GM21786 (cell line): ENCODE measurements at regions not wholly inside any gene's neighbourhood (a gene's known extent, or its start where the extent isn't known, plus 50 kb on each side); places are given as distances from the start of the nearest gene placed in this dataset.

Source experiments
- ATAC-seq: cut with Tn5 transposase; IDR thresholded peaks from one replicate; pipeline ENCODE4 v1.9.1; 2021; ENCODE audit not compliant: unreplicated experiment

DNA sequence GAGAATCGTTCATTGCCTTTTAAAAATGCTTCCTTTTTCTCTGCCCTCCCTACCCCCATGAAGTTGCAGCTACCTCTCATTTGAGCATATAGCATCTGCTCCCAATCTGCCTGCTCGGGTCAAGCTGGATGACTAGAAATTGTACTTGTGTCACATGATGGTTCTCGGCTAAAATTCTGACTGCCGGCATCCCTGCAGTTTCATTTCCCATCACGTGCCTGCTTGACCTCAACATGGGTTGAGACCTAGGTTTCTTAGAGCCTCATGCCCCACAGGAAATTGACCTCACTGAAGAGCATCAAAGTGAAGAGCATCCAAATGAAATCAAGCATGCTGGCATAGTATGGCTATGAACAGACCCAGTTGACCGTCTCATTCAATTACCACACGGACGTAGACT lies 581.6 kb upstream of the PSMD7 start:
- ATAC-seq = no peak

DNA sequence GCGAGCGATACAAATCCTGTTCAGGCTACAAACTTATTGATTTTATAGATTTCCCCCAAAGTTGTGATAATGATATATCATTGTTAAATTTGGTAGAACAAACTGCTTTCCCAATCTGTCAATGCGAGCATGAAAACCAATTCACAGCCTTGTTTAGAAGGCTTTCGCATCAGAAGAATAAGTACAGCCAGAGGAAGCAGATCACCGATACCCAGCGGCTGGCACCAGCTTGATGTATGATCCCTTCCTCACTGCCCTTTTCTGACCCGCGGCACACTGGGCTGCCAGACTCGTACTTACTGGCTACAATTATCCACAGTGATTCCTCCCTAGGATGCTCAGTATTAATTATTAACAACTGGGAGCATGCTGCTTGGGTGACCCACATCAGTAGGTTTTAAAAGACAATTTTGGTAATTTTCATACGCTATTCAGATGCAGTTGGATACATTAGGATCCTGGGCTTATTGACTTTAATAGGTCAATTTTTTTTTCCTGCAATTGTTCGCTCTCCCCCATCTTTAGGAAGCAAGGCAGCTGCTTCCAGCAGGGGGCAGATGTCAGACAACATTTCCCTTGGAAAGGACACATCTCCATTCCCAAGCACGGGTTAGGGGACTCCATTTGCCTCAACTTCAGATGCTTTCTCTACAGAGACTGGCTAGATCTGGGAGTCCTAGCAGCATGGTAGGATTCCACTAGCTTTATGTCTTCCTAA lies 582.7 kb upstream of the PSMD7 start:
- ATAC-seq = no peak

DNA sequence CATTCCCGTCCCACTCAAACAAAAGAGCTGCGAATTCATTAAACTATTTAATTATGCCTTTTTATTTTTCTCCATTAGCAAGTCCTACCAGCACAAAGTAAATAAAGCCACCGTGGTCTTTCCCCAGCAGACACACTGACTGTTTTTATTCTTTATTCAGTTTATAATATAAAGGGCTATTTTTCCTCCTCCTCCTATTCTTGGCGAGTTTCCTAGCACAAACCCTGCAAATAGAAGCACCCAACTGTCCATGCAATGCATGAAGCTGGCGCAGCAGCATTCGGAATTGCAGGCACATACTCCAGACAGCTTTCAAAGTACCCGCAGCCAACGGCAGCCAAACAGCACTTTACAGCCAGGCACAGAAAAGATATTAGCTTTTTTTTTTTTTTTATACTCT lies 583.4 kb upstream of the PSMD7 start:
- ATAC-seq = no peak

DNA sequence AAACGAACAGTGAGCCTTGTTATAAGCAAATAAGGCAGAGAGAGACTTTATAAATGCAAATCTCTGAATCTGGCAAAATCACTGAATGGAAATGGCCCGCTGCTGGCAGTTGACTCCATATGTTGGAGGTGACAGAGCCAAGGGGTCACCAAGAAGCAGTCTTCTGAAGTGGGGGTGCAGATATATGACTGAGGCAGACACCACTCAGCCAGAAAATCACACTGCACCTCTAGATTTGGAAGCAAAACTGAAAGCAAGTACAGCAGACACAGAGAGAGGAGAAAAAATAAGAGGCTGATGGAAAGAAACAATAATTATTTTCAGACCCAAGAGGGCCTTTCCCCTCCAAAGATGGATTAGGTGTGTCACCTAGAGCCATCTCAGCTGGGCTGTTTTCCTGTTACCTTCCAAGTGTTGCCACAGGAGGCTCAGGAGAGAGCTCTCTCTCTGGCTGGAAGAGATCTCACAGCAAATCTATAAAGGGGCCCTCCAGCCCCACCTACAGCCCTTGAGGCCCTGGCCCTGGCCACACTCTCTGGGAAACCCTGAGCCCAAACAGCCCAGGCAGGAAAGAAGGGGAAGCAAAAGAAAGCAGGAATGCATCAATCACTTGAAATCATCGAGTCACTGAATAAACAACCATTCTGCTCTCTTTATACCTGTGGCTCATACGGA lies 585.1 kb upstream of the PSMD7 start:
- no peak for ATAC-seq

DNA sequence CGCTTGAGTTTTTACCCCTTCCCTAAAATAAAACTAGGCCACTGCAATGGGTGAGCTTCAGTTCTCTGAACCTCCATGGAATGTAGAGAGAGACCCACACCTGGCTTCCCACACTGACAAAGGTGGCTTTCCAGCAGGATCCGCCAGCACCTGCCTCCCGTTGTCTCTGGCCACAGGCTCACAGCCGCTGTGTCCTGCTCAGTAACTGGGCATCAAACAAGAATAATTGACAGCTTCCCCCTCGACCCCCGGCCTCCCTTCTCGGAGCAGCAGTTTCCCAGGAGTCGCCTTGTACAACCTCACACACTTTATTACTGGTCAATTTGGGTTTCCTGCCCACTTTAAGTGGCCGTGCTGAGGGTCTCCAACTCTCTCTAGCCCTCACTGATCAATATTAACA lies 586.1 kb upstream of the PSMD7 start:
- no peak for ATAC-seq

DNA sequence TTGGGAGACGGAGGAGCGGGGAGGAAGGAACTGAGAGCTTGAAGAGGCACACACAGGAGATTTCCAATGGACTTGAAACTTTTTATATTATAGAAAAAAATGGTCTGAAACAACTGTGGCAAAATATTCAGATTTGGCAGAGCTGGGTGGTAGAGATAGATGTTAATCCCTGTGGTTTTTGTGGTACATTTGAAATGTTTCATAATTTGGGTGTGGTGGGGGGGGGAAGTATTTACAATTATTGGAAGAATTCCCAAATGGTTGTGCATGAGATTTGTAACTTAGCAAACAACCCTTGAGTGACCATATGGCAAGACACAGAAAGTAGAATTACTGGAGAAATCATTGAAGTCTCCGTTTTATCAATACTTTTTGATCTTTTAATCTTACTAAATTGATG lies 588.8 kb upstream of the PSMD7 start:
- ATAC-seq = no peak

DNA sequence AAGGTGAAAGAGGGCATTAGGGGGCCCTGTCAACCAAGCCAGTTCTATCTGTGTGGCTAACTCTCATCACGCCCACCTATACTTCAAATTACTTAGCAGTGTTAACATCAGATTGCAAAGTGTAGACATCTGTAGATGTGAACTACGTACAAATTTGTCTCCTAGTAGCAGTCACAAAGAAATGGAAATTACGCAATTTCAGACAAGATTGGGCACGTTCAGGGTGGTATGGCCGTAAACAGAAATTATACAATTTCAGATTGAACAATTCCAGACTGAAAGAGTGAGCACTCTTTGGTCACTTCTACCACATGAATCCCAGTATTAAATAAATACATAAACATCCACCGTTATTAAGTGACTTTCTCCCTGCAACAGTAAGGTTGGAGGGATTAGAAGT lies 592.7 kb upstream of the PSMD7 start:
- no peak for ATAC-seq

DNA sequence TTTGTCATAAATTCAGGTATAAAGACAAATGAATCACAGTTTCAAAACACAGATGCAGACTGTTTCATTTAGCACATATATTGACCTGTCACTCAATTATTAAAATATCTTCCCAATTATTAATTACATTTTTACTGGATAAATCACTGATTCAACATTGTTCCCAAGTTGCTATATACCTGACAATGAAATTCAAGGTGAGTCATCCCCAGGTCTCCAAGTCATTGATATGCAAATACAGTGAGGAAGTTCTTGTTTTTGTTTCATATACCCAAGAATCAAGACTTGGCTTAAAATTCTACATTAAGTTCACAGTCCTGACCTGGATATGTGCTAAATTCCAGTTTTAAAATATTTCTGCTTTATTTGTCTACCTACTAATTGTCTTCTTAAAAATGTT lies 599.3 kb upstream of the PSMD7 start:
- ATAC-seq = no peak

DNA sequence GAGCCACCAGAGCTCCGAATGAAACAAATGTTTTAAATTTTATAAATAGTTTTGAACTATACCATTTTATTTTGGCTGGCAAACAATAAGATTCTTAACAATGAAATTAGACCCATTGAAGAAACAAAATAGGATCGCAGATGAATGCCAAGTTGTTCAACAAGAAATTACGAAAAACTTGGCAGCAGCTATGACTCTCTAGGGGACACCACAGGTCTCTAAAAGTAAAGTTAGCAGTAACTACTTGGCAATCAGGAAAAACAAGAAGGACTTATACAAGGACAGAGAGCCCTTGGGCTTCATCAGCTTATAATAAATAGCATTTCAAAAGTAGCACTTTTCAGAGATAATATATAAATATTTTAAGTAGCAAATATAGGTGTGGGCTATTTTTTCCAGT lies 603.8 kb upstream of the PSMD7 start:
- no peak for ATAC-seq

DNA sequence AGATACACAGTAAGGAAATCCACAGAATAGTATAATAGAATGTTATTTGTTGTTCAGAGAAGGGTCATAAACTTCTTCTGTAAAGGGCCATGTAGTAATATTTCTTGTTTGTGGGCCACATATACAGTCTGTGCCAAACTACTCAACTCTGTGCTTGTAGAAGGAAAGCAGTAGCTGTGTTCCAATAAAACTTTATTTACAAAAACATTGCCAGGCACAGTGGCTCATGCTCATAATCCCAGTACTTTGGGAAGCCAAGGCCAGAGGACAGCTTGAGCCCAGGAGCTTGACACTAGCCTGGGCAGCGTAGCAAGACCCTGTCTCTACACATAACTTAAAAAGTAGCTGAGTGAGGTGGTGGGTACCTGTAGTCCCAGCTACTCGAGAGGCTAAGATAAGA lies 612.8 kb upstream of the PSMD7 start:
- ATAC-seq = no peak

DNA sequence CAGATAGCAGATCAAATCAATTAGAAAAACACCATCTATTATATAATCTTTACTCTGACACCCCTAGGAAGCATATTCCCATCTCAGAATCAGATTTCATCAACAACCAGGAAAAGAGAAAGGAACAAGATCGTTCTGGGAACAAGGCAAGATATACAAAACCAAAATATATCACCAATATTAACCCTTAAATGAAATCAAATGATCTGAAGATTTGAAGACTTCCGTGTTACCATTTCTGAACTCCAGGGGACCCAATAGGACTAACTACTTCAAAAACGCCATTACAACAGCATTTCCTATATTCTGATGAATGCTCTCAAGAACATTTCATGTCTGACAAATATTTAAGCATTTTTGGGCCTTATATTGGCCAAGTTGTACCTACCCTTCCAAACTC lies 624.2 kb upstream of the ZFHX3 start:
- ATAC-seq = no peak

DNA sequence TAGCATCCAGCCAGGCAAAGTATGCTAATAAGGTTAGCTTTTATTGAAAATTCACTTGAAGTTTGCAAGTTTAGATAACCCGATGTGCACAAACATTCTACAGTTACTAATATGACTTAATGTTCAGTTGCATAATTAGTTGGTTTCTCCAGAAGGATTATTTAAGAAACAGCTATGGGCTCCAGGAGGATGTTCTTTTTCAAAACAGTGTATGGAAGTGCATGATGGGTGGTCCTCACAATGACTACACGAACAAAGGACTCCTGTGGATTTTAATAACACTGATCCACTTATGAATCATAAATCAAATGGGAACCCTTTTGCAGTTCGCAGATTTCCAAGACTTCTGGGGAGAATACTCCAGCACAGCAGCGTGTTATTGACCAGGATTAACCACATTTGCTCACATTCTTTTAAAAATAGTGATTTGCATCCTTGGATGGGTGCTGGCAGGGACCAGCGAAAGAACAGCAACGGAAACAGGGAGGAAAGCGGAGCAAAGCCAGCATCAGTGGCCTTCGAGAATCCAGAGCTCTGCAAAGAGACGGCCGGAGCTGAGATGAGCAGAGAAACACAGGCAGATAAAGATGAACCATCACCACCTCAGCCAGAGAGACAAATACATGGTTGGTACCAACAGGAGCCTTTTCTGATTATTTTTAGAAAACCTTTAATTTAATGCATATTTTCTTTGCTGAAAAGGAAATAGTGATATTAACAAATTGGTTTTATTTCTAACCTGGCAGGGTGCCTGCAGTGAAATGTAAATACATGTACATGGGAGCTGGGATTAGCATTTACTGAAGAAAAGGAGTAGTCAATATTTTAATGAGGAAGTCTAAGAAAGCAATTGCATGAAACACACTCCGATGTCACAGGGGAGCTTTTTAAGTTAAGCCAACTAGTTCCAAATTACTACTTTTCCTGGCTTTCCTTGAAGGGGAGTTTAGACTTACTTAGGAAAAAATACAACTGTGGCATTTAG lies 623.2 kb upstream of the ZFHX3 start:
- no peak for ATAC-seq

DNA sequence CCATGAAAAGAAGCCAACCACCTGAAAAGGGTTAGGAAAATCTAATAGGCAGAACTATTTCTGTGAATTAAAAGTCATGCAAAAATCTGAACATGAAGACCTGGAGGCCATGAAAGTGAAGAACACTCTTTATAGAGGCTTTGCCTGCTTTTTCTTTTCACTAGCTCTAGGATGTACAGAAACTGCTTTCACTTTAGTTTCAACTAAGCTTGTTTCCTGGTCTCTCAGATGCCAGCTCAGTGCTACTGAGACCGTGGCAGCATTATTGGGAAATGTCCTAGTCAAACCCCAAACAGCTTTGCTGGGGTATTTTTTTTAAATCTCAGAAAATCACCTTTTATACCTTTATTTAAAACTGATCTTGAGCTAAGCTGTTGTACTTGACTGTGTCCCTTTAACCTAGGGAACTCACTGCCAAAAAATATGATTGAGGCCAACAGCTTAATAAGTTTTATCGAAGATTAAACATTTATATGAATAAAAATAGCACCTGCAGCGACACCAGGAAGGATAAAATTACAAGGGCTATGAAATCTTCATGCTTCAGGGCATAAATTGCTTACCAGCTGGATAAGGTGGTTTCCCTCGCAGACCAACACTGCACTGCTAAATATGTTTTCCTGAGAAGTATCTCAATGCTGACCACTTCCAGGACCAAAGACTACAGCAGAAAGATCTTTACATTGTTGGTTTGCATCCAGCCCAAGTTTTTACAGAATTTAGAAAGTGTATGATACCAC lies 621.8 kb upstream of the ZFHX3 start:
- no peak for ATAC-seq

DNA sequence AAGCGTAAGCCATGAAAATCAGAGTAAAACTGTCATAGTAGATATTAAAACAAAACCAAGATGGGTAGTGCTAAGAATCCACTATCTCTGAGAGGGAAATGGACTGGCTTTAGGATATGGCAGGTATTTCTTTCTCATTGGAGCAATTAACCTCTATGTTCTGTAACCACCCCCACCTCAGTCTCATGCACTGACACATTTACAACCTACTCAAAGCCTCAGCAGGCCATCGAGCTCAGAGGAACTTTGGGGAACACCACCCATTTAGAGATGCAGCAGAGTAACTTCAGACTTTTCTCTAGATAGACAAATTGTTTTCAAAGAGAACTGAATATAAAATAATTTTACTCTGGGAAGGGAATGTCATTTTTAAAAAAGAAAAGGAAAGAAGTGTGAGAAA lies 615.8 kb upstream of the ZFHX3 start:
- ATAC-seq = no peak

DNA sequence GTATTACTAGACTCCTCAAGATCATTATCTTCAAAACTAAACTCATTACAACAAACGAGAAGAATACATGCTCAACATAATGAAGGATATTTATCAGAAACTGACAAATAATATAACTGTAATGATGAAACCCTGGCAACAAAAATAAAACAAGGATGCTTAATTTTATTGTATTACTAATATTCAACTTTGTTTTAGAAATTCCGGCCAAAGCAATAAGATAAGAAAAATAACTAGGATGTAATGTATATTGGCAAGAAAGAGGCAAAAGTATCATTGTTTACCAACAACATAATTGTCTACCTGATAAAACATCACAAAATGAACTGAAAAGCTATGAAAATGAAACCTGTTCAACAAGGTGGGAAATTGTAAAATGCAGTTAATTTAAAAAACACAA lies 588.3 kb upstream of the ZFHX3 start:
- no peak for ATAC-seq

DNA sequence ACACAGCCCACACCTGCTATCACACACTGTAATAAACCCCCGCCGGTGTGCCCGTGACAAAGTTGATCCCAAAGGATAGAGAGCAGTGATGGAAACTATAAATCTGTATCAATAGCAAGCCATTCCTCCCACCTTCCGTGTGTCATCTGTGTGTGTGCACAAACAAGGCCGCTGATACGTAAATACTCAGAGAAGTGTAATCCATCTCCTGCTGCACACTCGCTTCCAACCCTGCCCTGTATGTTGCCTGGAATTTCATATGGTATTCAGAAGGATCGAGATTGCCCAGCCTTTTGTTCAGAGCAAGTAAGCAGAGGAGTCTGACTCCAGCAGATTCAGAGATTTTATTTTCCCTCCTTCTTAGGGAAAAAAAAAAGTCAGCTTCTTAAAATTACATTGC lies 581.1 kb upstream of the ZFHX3 start:
- ATAC-seq = no peak

DNA sequence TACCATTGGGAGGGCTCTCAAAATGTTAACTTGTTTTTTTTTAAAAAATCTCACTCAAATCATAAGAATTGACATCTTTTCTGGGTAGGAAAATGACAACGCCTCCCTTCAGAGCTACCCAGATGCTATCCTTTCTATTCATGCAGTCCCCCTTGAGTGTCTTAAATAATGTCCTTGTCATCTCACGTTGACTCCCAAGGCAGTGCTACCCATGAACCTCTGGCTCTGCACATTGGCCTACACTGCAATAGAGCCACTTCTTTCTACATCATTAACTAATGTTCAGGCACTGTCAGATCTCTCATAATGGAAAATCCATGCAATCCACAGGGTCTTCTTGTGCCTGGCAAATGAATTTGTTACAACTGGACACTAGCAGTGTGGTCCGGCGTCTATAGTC lies 569.8 kb upstream of the ZFHX3 start:
- ATAC-seq = no peak

DNA sequence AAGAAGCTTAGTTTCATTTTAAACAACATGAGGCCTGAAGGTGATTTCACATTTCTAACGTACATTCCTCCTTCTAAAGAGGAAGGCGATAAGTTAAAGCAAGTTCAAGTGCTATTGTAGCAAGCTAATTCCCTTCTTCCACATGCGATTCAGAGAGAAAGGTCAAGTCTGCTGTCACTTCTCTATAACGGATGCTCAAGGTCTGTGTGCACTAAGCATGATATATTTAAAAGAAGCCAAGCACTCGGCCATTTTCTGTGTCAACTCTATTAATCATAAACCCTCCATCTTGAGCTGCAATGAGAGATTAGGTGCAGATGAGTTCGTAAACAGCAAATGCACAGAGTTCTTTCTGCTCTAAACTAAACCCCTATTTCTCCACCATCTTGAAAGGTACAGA lies 568.8 kb upstream of the ZFHX3 start:
- no peak for ATAC-seq

DNA sequence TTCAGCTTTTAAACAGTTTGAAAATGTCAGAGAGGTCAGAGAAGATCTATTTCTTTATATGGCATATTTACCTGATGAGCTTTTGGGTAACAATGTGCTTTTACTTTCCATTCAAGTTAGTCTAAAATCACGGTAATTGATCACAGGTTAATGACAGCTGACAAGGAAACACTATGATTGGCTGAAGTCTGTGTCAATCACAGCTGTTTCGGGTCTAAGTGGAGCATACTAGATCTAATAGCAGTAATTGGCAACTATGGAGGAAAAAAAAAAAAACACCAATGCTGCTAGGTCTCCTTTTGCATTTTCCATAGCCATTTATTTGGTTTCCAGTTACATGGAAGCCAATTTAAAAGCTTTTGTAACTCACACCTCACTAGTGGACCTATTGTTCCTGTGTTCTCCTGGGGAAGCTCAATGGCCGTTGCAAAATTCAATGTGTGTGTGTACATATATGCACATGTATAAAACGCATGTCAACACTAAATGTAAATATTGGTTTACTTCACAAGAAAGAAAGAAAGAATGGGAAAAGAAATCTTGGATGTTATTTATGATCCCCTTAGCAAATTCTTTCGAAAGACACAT lies 568.3 kb upstream of the ZFHX3 start:
- ATAC-seq = no peak

DNA sequence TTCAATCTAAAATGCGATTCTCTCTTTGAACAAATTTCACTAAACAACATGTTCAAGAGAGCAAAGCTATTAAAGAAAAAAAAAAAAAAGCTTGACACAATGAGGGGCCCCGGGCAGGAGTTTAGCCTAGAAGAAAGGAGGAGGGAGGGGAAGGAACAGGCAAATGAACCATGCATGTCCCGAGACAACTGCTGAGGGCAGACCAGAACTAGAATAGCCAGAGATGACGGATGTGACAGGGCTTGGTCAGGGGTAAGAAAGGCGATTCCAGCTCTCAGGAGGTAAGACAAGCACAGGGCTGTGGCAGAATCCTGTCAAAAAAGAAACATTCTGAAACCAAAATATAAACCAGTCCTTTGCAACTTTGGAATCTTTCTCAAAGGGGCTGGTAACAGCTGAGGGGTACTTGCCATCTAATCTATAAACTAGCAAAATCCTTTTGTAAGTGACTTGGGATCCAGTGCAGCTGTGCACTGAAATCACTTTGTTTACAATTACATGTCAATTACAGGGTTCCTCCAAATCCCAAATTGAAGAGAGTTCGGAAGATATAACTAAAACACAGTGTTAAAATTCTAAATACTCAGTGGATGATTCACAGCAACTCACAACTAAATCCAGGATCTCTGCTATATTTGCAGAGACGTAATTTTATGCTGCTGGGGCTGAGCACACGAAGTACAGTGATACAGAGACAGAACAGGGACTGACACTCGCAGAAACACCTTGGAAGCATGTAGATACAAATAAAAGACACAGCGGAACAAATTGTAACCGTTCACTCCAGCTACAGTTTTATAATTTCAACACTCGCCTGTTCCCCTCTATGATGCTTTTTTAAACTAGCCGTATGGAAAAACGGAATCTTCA lies 567.4 kb upstream of the ZFHX3 start:
- no peak for ATAC-seq
